HG03066 (cell line): ENCODE measurements at regions not wholly inside any gene's neighbourhood (a gene's known extent, or its start where the extent isn't known, plus 50 kb on each side); places are given as distances from the start of the nearest gene placed in this dataset.
"Not testable (repeated sequence)": the region's sequence is repeated elsewhere in the genome, so short reads cannot be mapped to it uniquely, and the experiment has no call there.

ENCODE experiments used
- ATAC-seq: cut with Tn5 transposase; IDR thresholded peaks from one replicate; pipeline ENCODE4 v1.9.1; 2021; ENCODE audit warnings: low read depth; ENCODE audit not compliant: unreplicated experiment

DNA sequence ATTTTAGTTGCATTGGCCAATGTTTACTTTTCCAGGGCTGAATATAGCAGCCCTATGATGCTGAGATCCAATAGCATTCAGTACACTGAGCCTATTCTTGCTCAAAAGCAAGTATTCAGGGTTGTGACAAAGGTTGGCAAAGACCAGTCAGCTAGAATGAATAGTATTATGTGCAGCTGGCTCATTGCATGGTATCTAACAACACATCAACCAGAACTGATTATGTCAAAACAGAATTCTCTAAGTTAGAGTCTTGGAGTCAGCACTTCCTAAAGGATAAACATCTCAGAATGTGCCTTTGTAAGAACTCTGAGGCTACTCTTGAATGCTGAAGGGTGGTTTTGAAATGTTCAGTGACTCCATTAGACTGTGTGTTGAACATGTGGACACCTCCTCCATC, 774.5 kb upstream of the RGMB start:
- no peak for ATAC-seq

DNA sequence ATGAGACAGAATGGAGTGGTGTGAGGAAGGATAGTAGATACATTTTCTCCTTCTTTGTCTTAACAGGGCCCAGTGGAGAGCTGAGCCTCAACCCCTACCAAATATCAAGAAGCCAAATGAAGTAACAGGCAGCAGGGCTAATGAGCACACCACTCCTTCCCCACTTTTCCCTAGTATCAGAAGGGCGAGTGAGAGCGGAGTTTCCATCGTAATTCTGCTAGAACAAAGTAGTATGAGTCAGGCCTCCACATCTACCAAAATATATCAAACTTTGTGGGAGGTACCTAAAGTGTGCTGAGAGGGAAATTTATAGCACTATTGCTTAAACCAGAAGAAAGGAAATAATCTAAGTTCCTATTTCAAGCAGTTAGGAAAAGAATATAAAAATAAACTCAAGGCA, 769.0 kb upstream of the RGMB start:
- no peak for ATAC-seq

DNA sequence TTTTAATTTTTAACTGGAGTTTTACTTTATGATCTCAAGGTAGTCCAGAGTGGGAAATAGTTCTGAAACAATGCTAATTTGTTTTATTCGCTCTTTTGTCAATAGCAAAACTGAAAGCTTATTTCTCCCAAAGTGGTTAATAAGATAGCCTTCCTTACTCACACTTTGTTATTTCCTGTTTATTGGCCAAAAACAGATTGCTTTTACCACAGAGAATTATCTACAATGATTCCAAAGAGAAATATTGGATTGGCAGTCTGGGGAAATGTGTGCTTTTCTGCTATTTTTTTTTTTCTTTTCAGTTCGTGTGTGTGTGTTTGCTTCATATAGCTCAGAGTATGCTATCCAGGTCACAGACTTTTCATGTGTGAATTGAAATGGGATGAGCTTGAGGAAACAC, 756.7 kb upstream of the RGMB start:
- ATAC-seq: no peak

DNA sequence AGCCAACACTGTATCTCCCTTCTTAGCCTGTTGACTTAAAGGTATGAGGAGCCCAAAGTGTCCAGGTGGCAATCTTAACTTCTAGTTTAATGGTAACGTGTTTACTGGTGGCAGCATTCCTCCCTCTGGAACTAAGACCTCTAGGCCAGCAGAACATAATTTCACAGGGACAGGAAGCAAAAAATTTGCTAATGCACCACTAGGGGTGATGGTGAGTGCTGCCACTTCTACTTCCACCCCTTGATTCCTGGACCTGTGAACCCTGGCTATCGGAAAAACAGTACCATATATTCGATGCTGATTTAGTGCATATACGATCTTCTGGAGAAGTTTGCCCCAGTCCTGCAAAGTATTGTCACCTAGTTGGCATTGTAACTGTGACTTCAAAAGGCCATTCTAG, 743.2 kb upstream of the RGMB start:
- not testable (repeated sequence) for ATAC-seq

DNA sequence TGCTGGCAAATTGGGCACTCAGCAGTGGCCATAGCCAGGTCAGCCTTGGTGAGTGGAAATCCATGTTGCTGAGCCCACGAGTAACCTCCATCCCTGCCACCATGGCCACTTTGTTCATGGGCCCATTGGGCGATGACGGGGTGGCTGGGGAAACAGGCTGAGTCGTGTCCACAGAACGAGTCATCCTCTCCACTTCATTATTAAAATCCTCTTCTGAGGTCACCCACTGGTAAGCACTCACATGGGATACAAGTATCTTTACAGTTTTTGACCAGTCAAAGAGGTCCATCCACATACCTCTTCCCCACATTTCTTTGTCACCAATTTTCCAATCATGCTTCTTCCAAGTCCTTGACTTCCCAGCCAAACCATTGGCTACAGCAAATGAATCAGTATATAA, 742.4 kb upstream of the RGMB start:
- ATAC-seq: not testable (repeated sequence)

DNA sequence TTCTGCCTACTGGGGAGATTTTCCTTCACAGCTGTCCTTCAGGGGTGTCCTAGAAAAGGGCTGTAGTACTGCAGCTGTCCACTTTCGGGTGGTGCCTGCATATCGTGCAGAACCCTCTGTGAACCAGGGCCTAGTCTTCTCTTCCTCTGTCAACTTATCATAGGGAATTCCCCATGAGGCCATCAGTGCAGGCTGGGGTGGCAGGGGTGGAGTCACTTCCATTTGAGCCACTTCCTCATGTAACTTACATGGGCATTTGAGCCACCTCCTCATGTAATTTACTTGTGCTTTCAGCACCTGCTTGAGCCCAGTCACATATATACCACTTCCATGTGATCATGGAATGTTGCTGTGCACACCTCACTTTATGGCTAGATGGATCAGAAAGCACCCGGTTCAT, 742.0 kb upstream of the RGMB start:
- ATAC-seq: no peak

DNA sequence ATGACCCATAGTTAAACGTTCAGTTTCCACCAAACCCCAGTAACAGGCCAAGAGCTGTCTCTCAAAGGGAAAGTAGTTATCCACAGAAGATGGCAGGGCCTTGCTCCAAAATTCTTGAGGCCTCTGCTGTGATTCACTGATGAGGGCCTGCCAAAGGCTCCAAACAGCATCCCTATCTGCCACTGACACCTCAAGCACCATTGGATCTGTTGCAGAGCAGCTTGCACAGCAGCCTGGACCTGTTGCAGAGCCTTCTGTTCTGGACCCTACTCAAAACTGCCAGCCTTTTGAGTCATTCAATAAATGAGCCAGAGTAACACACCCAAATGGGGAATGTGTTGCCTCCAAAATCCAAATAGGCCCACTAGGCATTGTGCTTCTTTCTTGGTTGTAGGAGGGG, 741.5 kb upstream of the RGMB start:
- ATAC-seq: no peak

DNA sequence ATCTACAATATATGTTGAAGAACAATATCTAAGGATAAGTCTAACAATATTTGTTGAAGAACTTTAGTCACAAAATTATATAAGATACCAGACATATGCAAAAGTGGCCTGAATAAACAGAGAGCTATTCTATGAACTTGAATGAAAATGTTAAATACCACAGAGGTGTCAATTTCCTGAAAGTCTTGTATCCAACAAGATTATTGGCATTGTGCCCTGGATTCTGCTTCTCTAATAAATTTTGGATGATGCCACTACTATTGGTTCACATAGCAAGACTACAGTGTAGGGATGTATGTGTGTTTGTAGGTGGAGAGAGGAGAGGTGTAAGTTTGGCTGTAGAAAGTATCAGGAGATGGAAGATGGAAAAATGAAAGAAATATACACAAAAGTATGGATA, 731.8 kb upstream of the RGMB start:
- ATAC-seq: no peak

DNA sequence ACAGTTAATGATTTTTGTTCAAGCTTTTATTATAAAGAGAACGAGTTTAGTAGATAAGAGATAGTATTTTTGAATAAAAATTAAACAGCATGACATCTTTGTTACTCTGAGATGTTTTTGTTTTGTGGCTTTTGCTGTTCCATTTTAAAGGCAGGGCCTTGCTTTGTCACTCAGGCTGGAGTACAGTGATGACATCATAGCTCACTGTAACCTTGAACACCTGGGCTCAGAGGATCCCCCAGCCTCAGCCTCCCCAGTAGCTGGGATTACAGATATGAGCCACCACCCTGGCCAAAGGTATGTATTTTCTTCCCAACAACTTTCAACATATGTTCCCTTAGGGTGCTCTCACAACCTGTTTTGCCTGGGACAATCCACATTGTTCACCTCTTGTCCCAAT, 730.9 kb upstream of the RGMB start:
- no peak for ATAC-seq

DNA sequence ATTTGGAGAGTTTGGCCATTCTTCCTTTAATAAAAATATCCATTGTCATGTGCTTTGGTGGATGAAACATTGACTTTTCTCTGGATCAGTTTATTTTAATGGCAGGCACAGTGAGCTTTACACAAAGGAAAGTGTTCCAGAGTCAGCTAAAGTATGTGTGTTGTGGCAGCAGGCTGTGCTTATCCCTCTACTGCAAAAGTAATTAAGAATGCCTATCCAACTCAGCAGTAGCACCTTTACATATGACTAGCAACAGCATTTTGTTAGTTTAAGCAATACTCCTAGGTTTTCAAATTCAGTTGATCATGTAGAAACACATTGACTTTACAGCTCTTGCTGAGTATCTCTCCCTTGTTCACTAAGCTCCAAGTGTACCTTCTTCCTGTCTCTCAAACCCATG, 730.5 kb upstream of the RGMB start:
- ATAC-seq: no peak

DNA sequence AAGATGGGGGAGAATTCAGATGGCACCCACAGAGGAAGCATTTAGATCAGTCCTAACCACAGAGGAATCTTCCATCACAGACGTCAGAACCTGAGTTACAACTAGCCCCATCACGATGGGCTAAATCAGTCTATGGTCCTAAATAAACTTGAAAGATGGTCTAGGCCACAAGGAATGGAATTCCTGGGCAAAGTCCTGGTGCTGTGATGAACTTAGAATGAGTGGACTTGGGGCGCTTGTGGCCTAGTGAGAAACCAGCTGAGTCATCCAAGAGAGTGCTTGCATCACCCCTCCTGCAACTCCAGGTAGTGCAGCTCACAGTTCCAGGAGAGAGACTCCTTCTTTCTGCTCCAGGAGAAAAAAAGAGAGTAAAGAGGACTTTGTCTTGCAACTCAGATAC, 722.9 kb upstream of the RGMB start:
- ATAC-seq: no peak

DNA sequence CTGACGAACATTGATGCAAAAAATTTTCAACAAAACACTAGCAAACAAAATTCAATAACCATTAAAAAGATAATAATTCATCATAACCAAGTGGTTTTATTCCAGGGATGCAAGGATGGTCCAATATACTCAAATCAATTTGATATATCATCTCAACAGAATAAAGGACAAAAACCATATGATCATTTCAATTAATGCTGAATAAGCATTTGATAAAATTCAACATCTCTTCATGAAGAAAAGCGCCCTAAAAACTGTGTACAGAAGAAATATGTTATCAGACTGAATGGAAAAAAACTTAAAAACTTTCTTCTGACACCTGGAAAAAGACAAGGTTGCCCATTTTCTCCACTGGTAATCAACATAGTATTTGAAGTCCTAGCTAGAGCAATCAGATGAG, 720.3 kb upstream of the RGMB start:
- no peak for ATAC-seq

DNA sequence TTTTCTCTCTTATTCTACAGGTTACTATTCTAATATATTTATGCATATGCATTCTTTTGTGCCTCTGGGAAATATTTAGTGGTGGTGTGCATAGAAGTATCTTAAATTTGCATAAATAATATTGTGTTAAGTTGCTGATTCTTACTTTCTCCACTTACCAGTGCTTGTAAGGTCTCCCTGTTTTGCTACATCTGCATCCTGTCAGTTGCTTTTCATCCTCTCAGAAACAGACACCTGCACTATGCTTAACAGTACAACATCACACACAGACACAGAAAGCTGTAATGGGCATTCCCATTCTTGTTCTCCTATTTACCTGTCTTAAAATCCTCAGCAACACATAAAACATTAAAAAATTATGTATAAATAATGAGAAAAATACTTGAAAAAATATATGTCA, 713.3 kb upstream of the RGMB start:
- no peak for ATAC-seq

DNA sequence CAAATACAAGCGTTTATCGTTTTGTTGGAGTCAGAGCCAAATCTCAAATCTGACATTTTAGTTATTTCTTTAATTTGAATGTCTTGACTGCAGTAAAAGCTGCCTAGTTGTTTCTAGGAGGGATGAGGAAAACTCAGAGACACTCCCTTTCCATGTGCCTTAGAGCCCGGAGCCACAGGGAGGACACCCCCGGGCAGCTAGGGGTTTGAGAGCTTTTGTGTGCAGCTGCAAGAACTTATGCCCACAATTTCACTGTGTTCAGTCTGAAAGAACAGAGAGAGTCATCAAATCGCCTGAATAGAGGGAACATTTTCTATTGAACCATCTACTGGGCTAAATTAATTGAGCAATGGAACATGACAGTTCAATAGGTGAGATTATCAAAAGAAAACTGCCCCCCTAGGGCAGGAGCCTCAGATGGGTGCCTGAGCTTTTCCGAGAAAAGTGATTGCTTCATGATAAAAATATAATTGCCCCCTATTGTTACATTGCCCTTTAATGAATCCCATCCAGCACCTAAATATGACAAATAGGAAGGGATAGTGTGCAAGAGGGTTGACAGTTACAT, 709.3 kb upstream of the RGMB start:
- ATAC-seq: no peak

DNA sequence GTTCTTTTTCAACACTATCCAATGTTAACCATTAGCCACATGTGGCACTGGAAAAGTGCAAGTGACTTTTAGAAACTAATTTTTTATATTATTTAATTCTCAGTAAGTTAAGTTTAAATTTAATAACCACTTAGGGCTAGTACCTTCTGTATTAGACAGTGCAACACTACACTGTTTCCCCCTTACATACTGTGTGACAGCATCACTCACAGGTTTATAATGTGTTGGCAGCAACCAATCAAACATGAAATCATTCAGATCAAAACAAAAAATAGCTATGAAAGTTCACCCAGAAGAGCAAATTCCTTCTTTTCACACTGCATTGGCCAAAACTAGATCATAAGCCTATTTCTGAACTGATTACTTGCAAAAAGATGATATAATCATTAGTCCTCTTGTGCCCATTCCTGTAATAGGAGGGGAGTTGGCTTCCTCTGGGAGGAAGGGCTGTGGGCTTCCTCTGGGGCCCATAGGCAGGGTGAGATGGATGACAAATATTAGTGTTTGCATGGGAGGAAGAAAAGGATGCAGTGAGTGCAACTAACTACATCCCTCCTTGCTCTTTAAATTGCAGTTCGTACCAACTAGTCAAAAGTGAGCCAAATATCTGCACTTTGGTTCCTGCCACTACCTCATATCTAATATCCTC, 708.1 kb upstream of the RGMB start:
- ATAC-seq: no peak

DNA sequence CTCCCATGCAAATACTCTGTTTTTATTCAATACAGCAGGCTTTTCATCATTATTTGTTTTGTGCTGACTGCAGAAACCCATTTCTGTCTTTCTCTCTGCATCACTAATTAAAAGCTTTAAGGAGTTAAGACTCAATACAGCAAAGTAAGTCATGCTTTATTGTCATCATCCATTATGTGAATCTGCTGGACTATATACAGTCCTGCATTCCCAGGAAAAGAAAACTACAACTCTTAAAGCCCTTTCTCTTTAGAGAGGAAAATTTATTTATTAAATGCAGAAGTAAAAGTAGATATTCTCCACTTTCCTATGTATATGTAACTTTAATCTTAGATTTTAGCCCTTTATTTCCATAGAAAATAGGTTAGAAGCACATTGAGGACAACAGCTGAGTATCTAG, 706.6 kb upstream of the RGMB start:
- ATAC-seq: no peak

DNA sequence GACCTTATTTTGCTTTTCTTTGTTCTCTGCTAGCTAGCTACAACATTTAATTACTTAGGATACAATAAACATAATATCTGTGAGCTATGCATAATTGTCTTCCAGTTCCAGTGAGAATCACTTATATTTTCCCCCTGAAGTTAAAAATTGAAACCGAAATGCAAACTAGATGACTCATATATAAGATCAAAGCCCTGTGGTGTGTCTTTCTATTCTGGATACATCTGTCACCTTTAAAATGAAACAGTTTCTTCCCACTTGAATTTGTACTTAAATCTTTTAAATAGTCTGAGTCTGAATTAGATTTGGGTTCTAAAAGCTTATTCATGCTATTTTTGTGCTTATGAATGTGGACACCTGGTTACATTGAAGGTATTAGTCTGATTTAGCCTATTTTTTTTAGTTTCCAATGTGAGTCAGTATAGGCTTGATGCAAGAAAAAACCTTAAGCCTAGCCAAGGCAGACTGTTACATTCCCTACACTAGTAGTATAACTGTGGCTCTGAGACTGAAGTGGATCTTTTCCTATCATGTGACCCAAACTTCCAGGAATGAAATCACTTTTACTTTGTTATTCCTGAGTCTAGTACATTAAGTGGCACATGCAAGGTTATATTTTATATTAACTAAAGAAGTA, 703.5 kb upstream of the RGMB start:
- ATAC-seq: no peak

DNA sequence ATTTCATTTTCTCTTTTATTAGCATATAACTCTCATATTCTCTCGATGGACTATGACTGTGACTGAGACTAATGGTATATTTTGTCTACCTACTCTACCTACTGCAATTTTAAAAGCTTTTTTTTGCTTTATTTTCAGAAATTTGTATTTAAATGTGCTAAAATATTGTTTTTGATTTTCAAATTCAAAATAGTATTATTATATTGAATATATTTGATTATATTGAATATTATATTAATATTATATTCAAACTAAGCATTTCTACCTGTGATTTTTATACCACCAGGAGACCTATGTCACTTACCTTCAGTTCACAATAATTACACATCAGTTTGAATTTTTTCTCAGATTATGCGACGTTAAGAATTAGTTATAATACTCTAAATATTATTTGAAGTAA, 700.5 kb upstream of the RGMB start:
- ATAC-seq: no peak

DNA sequence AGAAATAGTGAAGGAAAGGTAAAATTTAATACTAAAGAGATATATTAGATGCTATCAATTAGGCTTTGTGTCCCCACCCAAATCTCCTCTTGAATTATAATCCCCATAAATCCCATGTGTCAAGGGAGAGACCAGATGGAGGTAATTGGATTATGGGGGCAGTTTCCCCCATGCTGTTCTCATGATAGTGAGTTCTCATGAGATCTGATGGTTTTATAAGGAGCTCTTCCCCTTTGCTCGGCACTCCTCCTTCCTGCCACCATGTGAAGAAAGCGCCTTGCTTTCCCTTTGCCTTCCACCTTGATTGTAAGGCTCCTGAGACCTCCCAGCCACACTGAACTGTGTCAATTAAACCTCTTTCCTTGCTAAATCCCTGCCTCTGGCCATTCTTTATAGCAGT, 697.0 kb upstream of the RGMB start:
- ATAC-seq: no peak

DNA sequence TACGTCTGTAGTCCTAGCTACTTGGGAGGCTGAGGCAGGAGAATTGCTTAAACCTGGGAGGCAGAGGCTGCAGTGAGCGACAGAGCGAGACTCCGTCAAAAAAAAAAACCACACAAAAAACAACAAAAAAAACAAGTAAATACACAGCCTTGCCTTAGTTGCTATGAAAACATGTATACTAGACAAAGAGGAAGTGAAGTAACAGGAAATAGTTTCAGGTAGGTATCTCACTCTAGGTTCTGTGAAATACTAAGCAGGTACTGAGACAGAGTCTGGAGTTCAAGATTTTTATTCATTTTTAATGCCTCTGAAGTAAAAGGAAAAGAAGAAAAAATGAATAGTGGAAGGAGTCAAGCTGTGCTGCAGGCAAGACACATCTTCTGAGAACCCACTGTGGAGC, 687.9 kb upstream of the RGMB start:
- no peak for ATAC-seq

DNA sequence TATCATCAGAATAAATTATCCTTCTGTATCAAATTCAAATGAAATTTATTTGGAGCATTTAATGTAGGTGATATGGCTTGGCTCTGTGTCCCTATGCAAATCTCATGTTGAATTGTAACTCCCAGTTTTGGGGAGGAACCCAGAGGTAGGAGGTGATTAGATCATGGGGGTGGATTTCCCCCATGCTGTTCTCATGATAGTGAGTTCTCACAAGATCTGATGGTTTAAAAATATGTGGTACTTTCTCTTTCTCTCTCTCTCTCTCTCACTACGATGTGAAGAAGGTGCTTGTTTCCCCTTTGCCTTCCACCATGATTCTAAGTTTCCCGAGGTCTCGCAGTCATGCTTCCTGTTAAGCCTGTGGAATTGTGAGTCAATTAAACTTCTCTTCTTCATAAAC, 678.4 kb upstream of the RGMB start:
- ATAC-seq: no peak

DNA sequence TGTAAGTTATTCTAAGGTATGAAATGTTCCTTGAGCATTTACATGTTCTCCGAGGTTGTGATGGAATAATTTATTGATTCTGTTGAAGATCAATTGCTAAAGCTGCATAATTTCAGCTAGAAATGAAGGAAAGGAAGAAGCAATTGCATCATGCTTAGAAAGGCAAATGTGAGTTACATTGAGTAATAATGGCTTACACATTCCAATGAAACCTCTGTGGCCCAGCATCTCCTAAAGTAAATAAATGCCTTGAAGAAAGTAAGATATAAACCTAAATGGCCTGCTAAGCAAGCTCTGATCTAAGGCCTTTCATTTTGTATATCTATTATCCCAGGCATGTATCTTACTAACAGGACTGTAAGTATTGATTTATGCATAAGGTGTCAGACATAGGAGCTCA, 677.3 kb upstream of the RGMB start:
- ATAC-seq: no peak
